CD4-positive, alpha-beta T cell treated with Interleukin-17A for 1 hour (primary cell): ENCODE measurements at regions not wholly inside any gene's neighbourhood (a gene's known extent, or its start where the extent isn't known, plus 50 kb on each side); places are given as distances from the start of the nearest gene placed in this dataset.
A peak's percentile ranks its signal among the peaks of the same experiment; 100 is the strongest.
"Not testable (repeated sequence)": the region's sequence is repeated elsewhere in the genome, so short reads cannot be mapped to it uniquely, and the experiment has no call there.

Source experiments
- DNase-seq: peaks from one replicate; pipeline ENCODE4 v3.0.0-alpha.2; 2020

- no peak for DNase-seq
These were observed 115.1 kb upstream of the SLC38A2 start for GRCh38 chr12:46487567-46488131.

GRCh38 chr12:46486588-46486987 lies 114.0 kb upstream of the SLC38A2 start:
- no peak for DNase-seq

- DNase-seq, result no peak
These were observed 113.3 kb upstream of the SLC38A2 start for GRCh38 chr12:46485853-46486252.

- DNase-seq, result no peak
These were observed 112.0 kb upstream of the SLC38A2 start for GRCh38 chr12:46484396-46485061.

- no peak for DNase-seq
These were observed 111.2 kb upstream of the SLC38A2 start for GRCh38 chr12:46483572-46484395.

GRCh38 chr12:46480724-46481123 lies 108.2 kb upstream of the SLC38A2 start:
- DNase-seq, result no peak

- no peak for DNase-seq
These were observed 107.7 kb upstream of the SLC38A2 start for GRCh38 chr12:46480316-46480715.

- no peak for DNase-seq
These were observed 105.5 kb upstream of the SLC38A2 start for GRCh38 chr12:46478123-46478522.

- DNase-seq, result no peak
These were observed 105.0 kb upstream of the SLC38A2 start for GRCh38 chr12:46477541-46477940.

- no peak for DNase-seq
These were observed 103.5 kb upstream of the SLC38A2 start for GRCh38 chr12:46475972-46476645.

- not testable (repeated sequence) for DNase-seq
These were observed 101.8 kb upstream of the SLC38A2 start for GRCh38 chr12:46474385-46474784.

- DNase-seq, result no peak
These were observed 101.2 kb upstream of the SLC38A2 start for GRCh38 chr12:46473634-46474329.

- no peak for DNase-seq
These were observed 100.5 kb upstream of the SLC38A2 start for GRCh38 chr12:46472893-46473633.

GRCh38 chr12:46472144-46472705 lies 99.7 kb upstream of the SLC38A2 start:
- DNase-seq, result no peak

GRCh38 chr12:46471404-46471803 lies 98.8 kb upstream of the SLC38A2 start:
- no peak for DNase-seq

- no peak for DNase-seq
These were observed 98.4 kb upstream of the SLC38A2 start for GRCh38 chr12:46470975-46471374.

- peak; percentile 28 for DNase-seq
These were observed 97.6 kb upstream of the SLC38A2 start for GRCh38 chr12:46470036-46470627.

- no peak for DNase-seq
These were observed 96.2 kb upstream of the SLC38A2 start for GRCh38 chr12:46468813-46469212.

- DNase-seq, result no peak
These were observed 95.6 kb upstream of the SLC38A2 start for GRCh38 chr12:46468160-46468559.

- DNase-seq, result no peak
These were observed 92.7 kb upstream of the SLC38A2 start for GRCh38 chr12:46465307-46465706.

- DNase-seq, result no peak
These were observed 92.3 kb upstream of the SLC38A2 start for GRCh38 chr12:46464863-46465262.
